ENCODE measurements at regions not wholly inside any gene's neighbourhood (a gene's known extent, or its start where the extent isn't known, plus 50 kb on each side); places are given as distances from the start of the nearest gene placed in this dataset.

DNA sequence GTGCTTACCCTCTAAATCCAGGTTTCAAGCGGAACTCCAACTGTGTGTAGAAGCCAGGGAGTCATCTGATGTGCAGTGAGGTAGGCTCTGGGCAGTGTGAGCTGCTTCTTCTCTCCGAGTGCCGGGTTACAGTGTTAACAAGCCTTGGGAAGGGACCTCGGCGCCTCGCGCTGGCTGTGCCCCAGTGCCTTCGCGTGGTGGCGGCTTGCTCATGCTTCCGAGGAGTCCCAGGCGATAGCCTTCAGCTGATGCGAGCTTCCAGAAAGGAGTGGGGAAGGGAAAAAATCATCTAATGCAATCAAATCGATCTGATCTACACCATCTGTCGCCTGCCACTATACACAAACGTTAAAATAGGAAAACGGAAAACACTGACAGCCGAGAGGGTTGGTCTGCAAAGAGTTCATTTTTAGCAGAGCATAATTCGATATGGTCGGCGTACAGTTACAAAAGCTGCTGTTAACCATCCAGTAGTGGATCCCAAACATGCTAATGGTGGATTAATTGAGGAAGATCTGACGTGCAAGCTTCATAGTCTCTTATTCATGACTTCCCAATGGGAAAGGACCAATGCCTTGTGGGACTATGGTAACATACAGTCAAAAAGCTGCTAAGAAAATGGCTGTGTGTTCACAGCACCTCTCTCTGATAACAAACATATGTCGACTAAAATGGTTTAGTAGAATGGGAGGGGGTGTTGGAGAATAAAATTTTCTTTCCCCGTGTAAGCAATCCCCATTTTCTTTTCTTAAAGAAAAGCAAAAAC, 128.7 kb upstream of the DPYD start:
- peaks cover 34% of the 10 kb centered on the region for H3K27me3 ChIP-seq (replicated peaks; ENCODE audit: insufficient read depth, low read depth, low read length, poor library complexity)
- peak; percentile 50 for DNase-seq (ENCODE audit: low spot score)
- H3K4me3 ChIP-seq (ENCODE audit: low read depth, low read length, poor library complexity, severe bottlenecking), result peak overlapping the region; percentile 35
- POLR2A ChIA-PET (ENCODE audit: low non-redundant PET), result interaction anchor here (0.5 kb wide), 1 partner anchor 403 kb away, joined by 4 read pairs; no protein-coding TSS in a partner anchor
- no peak for TF ChIP-seq EZH2 (IDR thresholded peaks at IDR 0.05; ENCODE audit: borderline replicate concordance, low read depth, low read length, poor library complexity, severe bottlenecking)
- TF ChIP-seq, protein P1, sequence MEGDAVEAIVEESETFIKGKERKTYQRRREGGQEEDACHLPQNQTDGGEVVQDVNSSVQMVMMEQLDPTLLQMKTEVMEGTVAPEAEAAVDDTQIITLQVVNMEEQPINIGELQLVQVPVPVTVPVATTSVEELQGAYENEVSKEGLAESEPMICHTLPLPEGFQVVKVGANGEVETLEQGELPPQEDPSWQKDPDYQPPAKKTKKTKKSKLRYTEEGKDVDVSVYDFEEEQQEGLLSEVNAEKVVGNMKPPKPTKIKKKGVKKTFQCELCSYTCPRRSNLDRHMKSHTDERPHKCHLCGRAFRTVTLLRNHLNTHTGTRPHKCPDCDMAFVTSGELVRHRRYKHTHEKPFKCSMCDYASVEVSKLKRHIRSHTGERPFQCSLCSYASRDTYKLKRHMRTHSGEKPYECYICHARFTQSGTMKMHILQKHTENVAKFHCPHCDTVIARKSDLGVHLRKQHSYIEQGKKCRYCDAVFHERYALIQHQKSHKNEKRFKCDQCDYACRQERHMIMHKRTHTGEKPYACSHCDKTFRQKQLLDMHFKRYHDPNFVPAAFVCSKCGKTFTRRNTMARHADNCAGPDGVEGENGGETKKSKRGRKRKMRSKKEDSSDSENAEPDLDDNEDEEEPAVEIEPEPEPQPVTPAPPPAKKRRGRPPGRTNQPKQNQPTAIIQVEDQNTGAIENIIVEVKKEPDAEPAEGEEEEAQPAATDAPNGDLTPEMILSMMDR (conservative IDR thresholded peaks at IDR 0.05; ENCODE audit: low read depth, low read length), result no peak
- intact Hi-C loops (cut with micrococcal nuclease; ENCODE audit: unreplicated experiment), result loop anchor here (2.0 to 10.0 kb wide), 11 partner anchors 127 to 1812 kb away; partner anchors contain the start of gene DPYD
- BruUV-seq (replicated peaks), result no TSS peak
- H3K36me3 ChIP-seq (ENCODE audit: insufficient read depth, low read length, poor library complexity, severe bottlenecking), result no peaks in the 10 kb centered on the region
- no peaks in the 10 kb centered on the region for H3K9me3 ChIP-seq (ENCODE audit: low read depth, low read length, poor library complexity, severe bottlenecking)
- no peak overlapping the region for H3K27ac ChIP-seq (ENCODE audit: low read depth, low read length, poor library complexity, severe bottlenecking)
- CTCF ChIA-PET, result interaction anchor here (1.0 kb wide), 1 partner anchor 217 kb away, joined by 3 read pairs; no protein-coding TSS in a partner anchor
- peaks cover 52% of the 10 kb centered on the region for H3K4me1 ChIP-seq (ENCODE audit: insufficient read depth, low read length, poor library complexity, severe bottlenecking)

DNA sequence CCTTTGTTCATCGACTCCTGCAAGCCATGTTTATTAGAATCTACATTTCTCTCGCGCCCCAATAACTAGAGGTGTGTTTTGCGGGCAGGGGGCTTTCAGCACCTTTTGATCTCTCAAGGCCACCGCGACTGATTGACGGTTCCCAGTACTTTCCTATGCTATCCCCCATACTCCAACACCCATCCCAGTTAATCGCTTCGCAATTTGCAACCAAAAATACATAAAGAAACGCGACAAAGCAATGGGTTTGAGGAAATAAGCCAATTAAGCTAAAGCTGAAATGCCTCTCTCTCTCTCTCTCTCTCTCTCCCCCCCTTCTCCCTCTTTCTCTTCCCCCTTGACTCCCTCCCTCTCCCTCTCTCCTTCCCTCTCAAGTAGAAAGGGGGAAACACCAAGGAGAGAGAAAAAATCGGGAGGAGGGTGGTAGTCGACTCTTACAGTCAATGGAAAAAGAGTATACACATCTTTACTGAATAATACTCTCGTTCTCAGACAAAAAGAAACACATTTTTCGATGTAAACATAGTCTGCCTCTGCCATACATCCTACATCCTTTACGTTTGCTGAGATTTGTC, 128.0 kb upstream of the DPYD start:
- DNase-seq (ENCODE audit: low spot score), result peak; percentile 13
- no peaks in the 10 kb centered on the region for H3K36me3 ChIP-seq (ENCODE audit: insufficient read depth, low read length, poor library complexity, severe bottlenecking)
- CTCF ChIA-PET, result interaction anchor here (1.0 kb wide), 1 partner anchor 217 kb away, joined by 3 read pairs; no protein-coding TSS in a partner anchor
- TF ChIP-seq EZH2 (IDR thresholded peaks at IDR 0.05; ENCODE audit: borderline replicate concordance, low read depth, low read length, poor library complexity, severe bottlenecking), result no peak
- TF ChIP-seq, protein P1 (conservative IDR thresholded peaks at IDR 0.05; ENCODE audit: low read depth, low read length), result no peak
- H3K27me3 ChIP-seq (replicated peaks; ENCODE audit: insufficient read depth, low read depth, low read length, poor library complexity), result peaks cover 34% of the 10 kb centered on the region
- BruUV-seq (replicated peaks), result no TSS peak
- no peaks in the 10 kb centered on the region for H3K9me3 ChIP-seq (ENCODE audit: low read depth, low read length, poor library complexity, severe bottlenecking)
- H3K4me1 ChIP-seq (ENCODE audit: insufficient read depth, low read length, poor library complexity, severe bottlenecking), result peaks cover 49% of the 10 kb centered on the region
- POLR2A ChIA-PET (ENCODE audit: low non-redundant PET), result no interaction called here
- H3K27ac ChIP-seq (ENCODE audit: low read depth, low read length, poor library complexity, severe bottlenecking), result no peak overlapping the region
- intact Hi-C loops (cut with micrococcal nuclease; ENCODE audit: unreplicated experiment), result loop anchor here (5.0 to 10.0 kb wide), 4 partner anchors 127 to 524 kb away; partner anchors contain the start of gene DPYD
- peak overlapping the region; percentile 35 for H3K4me3 ChIP-seq (ENCODE audit: low read depth, low read length, poor library complexity, severe bottlenecking)

DNA sequence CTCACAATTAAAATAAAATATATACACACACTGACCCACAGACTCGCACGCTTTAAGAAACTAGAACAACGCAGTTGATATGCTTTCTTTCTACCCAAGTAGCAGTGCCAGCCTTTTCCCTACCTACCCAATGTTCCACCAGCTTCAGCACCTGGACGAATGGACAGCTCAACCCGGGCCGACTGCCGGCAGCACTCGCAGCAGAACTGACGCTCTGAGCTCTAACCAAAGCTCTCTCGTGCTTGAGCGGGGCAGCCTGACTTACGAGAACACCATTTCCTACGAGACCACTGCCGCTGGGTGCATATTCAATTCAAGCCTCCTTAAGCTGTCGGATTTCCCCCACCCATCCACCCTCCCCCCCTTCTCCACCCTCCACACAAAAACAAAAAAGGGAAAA, 127.4 kb upstream of the DPYD start:
- POLR2A ChIA-PET (ENCODE audit: low non-redundant PET), result no interaction called here
- CTCF ChIA-PET, result interaction anchor here (0.6 to 1.0 kb wide), 2 partner anchors 216 to 1968 kb away, joined by 3 to 5 read pairs; no protein-coding TSS in a partner anchor
- H3K9me3 ChIP-seq (ENCODE audit: low read depth, low read length, poor library complexity, severe bottlenecking), result no peaks in the 10 kb centered on the region
- no TSS peak for BruUV-seq (replicated peaks)
- no peaks in the 10 kb centered on the region for H3K36me3 ChIP-seq (ENCODE audit: insufficient read depth, low read length, poor library complexity, severe bottlenecking)
- peaks cover 49% of the 10 kb centered on the region for H3K4me1 ChIP-seq (ENCODE audit: insufficient read depth, low read length, poor library complexity, severe bottlenecking)
- intact Hi-C loops (cut with micrococcal nuclease; ENCODE audit: unreplicated experiment), result loop anchor here (5.0 to 10.0 kb wide), 4 partner anchors 126 to 523 kb away; partner anchors contain the start of gene DPYD
- TF ChIP-seq, protein P1 (conservative IDR thresholded peaks at IDR 0.05; ENCODE audit: low read depth, low read length), result no peak
- no peak for TF ChIP-seq EZH2 (IDR thresholded peaks at IDR 0.05; ENCODE audit: borderline replicate concordance, low read depth, low read length, poor library complexity, severe bottlenecking)
- peaks cover 34% of the 10 kb centered on the region for H3K27me3 ChIP-seq (replicated peaks; ENCODE audit: insufficient read depth, low read depth, low read length, poor library complexity)
- H3K4me3 ChIP-seq (ENCODE audit: low read depth, low read length, poor library complexity, severe bottlenecking), result peak overlapping the region; percentile 35
- no peak overlapping the region for H3K27ac ChIP-seq (ENCODE audit: low read depth, low read length, poor library complexity, severe bottlenecking)
- peak; percentile 95 for DNase-seq (ENCODE audit: low spot score)

All from A673 (cell line).